ENCODE measurements at regions not wholly inside any gene's neighbourhood (a gene's known extent, or its start where the extent isn't known, plus 50 kb on each side); places are given as distances from the start of the nearest gene placed in this dataset.

GRCh38 chr6:27810768-27811450, 101.3 kb downstream of the OR2B2 start:
- TF ChIP-seq ZNF70 (CRISPR knock-in tag; IDR thresholded peaks at IDR 0.05) (no peak), TOX (CRISPR knock-in tag; IDR thresholded peaks at IDR 0.05; ENCODE audit: borderline replicate concordance) (no peak), ZFP30 (CRISPR knock-in tag; IDR thresholded peaks at IDR 0.05) (no peak), ARNTL (CRISPR knock-in tag; IDR thresholded peaks at IDR 0.05; ENCODE audit: borderline replicate concordance, low read depth) (no peak), SNAI2 (CRISPR knock-in tag; IDR thresholded peaks at IDR 0.05) (no peak), ISL1 (CRISPR knock-in tag; IDR thresholded peaks at IDR 0.05) (no peak), CSRNP3 (CRISPR knock-in tag; IDR thresholded peaks at IDR 0.05) (no peak), PATZ1 (CRISPR knock-in tag; IDR thresholded peaks at IDR 0.05; ENCODE audit: borderline replicate concordance) (no peak), POU6F1 (CRISPR knock-in tag; IDR thresholded peaks at IDR 0.05; ENCODE audit: borderline replicate concordance, low read depth) (no peak), ZFP3 (CRISPR knock-in tag; IDR thresholded peaks at IDR 0.05) (no peak), RARB (CRISPR knock-in tag; IDR thresholded peaks at IDR 0.05) (no peak), BACH2 (CRISPR knock-in tag; IDR thresholded peaks at IDR 0.05; ENCODE audit: borderline replicate concordance) (no peak)
